Esophagus squamous epithelium (tissue), 5 donors: ENCODE measurements at regions not wholly inside any gene's neighbourhood (a gene's known extent, or its start where the extent isn't known, plus 50 kb on each side); places are given as distances from the start of the nearest gene placed in this dataset.

ENCODE experiments used
- DNase-seq: peaks from one replicate; lab custom pipeline; 2025; lab: John Stamatoyannopoulos, UW
- H3K27ac ChIP-seq, 4 donors: fragments of 200-600 bp; sonication (generic); one replicate each; pipeline ENCODE4 v1.5.1; 2016 to 2019; ENCODE audit warnings: mild to moderate bottlenecking in 1 of 4
- H3K27me3 ChIP-seq, 4 donors: fragments of 200-600 bp; sonication (generic); 1 replicate in 3 of 4; 2 replicates in 1 of 4; pipeline versions ENCODE4 v1.5.1 to v1.6.0; 2017 to 2021; ENCODE audit warnings: antibody characterized with exemption in 1 of 4
- H3K36me3 ChIP-seq, 3 donors: fragments of 200-600 bp; sonication (generic); one replicate each; pipeline ENCODE4 v1.5.1; 2016 to 2019
- H3K4me1 ChIP-seq, 3 donors: fragments of 200-600 bp; sonication (generic); one replicate each; pipeline ENCODE4 v1.5.1; 2017 to 2019
- H3K4me3 ChIP-seq, 4 donors: fragments of 200-600 bp; sonication (generic); 1 replicate in 3 of 4; 2 replicates in 1 of 4; pipeline ENCODE4 v1.5.1; 2016 to 2019; ENCODE audit warnings: mild to moderate bottlenecking in 2 of 4, moderate library complexity in 1 of 4
- H3K9me3 ChIP-seq, 3 donors: fragments of 200-600 bp; sonication (generic); one replicate each; pipeline ENCODE4 v1.5.1; 2016 to 2019
- CTCF ChIP-seq, 6 experiments: fragments of 450-650 bp in 4 of 6; fragments of 200-600 bp in 2 of 6; sonication (generic) in 2 of 6; IDR thresholded peaks; one replicate each; pipeline ENCODE4 v1.5.1; 2016 to 2019; ENCODE audit warnings: antibody characterized with exemption in 6 of 6, mild to moderate bottlenecking in 4 of 6, moderate library complexity in 4 of 6
- POLR2A ChIP-seq, 4 donors: fragments of 450-650 bp; IDR thresholded peaks; one replicate each; pipeline ENCODE4 v1.6.1; 2017; ENCODE audit warnings: antibody characterized with exemption in 4 of 4, mild to moderate bottlenecking in 4 of 4, moderate library complexity in 3 of 4
- WGBS, 2 donors: methylation state at CpG; one replicate each; pipeline ENCODE4 v1.1.5; 2018; 5-methylcytosine and 5-hydroxymethylcytosine counted together
- intact Hi-C: fragments of 100-400 bp; cut with DNase I; formaldehyde crosslinking; loops from one replicate; pipeline ENCODE4 v1.15.0; 2022
- donor health status: DM: yes; HTN: yes; CAD: no.

DNA sequence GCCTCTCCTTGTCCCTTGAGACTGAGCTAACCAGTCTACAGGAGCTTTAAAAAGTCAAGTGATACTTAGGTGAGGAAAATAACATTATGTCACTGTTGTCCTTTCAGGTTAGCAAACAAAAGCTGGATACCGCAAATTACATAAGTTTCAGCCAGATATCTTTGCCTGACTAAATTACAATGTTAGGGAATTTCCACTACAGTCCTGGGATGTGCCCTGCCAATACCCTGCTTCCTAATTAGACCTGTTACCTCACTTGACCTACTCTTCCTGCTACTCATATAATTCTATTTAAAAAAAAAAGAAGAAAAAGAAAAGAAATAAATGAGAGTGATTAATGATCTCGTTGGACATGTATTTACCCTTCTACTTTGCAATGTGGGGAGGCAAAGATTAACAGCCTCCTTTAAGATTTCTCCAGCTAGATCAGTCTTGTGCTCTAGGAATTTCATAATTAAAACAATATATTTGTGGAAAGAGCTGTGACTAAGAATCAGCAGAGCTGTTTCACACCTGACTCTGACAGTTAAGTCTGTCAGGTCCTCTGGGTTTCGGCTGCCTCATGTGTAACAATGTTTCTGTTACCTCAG, 318.9 kb downstream of the HDGFL1 start:
- TF ChIP-seq POLR2A (IDR thresholded peaks at IDR 0.05), result no peak
- no peak for TF ChIP-seq CTCF (IDR thresholded peaks at IDR 0.05)
- H3K4me1 ChIP-seq, result peaks cover 0 to 31% (median 0%) of the 10 kb centered on the region in 3 donors
- H3K9me3 ChIP-seq, result no peaks in the 10 kb centered on the region
- H3K27ac ChIP-seq, result no peak overlapping the region
- intact Hi-C loops, result no loop called here
- 16 to 21% methylated on average over 3 of the region's 3 CpGs for WGBS, 2 donors
- no peak overlapping the region for H3K4me3 ChIP-seq
- no peak for DNase-seq
- no peaks in the 10 kb centered on the region for H3K36me3 ChIP-seq
- no peaks in the 10 kb centered on the region for H3K27me3 ChIP-seq

DNA sequence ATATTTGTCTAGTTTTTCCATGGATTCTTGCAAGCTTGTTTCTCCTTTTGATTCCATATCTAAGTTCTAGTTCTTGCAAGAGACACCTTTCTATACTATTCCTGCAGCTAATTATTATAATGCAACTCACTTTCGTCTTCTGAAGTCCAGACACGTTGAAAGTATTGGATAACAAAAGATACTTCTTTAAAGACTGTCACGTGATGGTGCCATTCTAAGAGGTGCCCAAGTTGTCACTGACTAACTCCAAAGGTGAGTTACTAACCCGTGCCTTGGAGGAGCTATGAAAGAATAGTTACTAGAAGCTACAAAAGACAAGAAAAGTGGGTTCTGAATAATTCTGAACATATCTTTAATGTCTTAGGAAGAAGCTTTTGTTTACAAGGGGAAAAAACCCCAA, 322.6 kb downstream of the HDGFL1 start:
- intact Hi-C loops, result no loop called here
- Histone ChIP-seq H3K9me3 (no peaks in the 10 kb centered on the region), H3K4me1 (peaks cover 0 to 25% (median 0%) of the 10 kb centered on the region in 3 donors), H3K27ac (peak overlapping the region; percentile 51 to 61 (median 56)), H3K27me3 (no peaks in the 10 kb centered on the region), H3K36me3 (no peaks in the 10 kb centered on the region), H3K4me3 (no peak overlapping the region)
- TF ChIP-seq POLR2A (IDR thresholded peaks at IDR 0.05) (no peak), CTCF (IDR thresholded peaks at IDR 0.05) (no peak)
- no peak for DNase-seq
- WGBS, 2 donors, result 49 to 57% methylated on average over 4 of the region's 4 CpGs

DNA sequence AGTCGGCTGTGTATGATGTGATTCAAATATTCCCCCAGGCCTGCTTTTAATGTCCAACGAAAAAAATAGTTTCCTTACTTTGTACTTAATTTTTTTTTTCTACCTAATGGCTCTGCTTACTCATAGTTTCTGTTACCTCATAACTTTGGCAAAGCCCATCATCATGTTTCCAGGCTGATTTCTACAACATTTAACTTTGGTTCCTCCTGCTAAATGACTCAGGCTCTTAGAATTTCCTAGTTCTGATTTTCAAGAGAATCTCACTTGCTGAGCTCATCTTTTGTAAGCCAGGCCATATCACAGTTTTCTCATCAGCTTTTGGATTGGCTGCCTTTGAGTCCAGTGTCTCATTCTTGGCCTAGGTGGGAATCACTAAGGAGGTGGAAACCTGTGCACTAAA, 323.1 kb downstream of the HDGFL1 start:
- 12 to 19% methylated on average over 2 of the region's 2 CpGs for WGBS, 2 donors
- H3K4me1 ChIP-seq, result peaks cover 0 to 24% (median 0%) of the 10 kb centered on the region in 3 donors
- intact Hi-C loops, result no loop called here
- H3K27me3 ChIP-seq, result no peaks in the 10 kb centered on the region
- H3K4me3 ChIP-seq, result no peak overlapping the region
- DNase-seq, result no peak
- H3K36me3 ChIP-seq, result no peaks in the 10 kb centered on the region
- H3K27ac ChIP-seq, result peak overlapping the region; percentile 51 to 61 (median 56)
- no peaks in the 10 kb centered on the region for H3K9me3 ChIP-seq
- no peak for TF ChIP-seq POLR2A (IDR thresholded peaks at IDR 0.05)
- no peak for TF ChIP-seq CTCF (IDR thresholded peaks at IDR 0.05)

DNA sequence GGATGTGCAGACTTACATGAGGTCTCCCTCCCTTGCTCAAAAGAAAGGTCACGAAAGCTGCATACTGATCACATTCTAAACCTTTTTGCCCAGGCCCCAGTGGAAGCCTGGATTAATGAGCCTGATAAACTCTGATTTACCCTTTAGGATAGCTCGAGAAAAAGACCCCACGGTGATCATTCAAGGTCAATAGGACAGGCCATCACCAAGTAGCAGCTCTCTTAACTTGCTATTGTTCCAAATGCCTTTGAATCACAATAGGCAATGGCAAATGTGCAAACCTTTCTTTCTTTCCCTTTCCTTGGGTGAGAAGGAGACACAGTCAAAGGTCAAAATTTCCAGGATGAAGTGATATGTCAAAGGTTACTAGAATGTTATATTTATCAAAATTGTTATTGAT, 327.3 kb downstream of the HDGFL1 start:
- 59 to 69% methylated on average over 3 of the region's 3 CpGs for WGBS, 2 donors
- no peaks in the 10 kb centered on the region for H3K36me3 ChIP-seq
- H3K9me3 ChIP-seq, result no peaks in the 10 kb centered on the region
- no peaks in the 10 kb centered on the region for H3K27me3 ChIP-seq
- no peak overlapping the region for H3K4me3 ChIP-seq
- no peak overlapping the region for H3K27ac ChIP-seq
- H3K4me1 ChIP-seq, result peaks cover 0 to 10% (median 0%) of the 10 kb centered on the region in 3 donors
- no peak for DNase-seq
- no peak for TF ChIP-seq CTCF (IDR thresholded peaks at IDR 0.05)
- TF ChIP-seq POLR2A (IDR thresholded peaks at IDR 0.05), result no peak
- intact Hi-C loops, result no loop called here

DNA sequence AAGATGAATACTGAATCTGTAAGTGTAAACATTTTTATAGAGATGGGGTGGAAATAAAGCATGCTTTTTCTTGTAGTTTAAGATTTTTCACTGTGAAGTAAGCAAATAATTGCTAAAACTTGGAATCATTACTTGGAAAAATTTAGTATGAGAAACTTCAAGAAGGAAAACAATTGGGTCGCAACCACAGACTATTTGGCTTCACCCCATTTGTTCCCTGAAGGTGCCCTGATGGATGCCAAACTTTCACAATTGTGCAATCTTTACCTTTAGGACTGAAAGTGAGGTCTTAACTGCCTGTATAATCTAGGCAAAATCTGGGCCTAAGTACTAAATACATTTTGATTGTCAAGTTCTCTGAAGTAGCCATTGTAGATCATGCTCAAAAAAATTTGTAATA, 330.1 kb downstream of the HDGFL1 start:
- 46 to 58% methylated on average over 1 of the region's 1 CpG for WGBS, 2 donors
- no peak for TF ChIP-seq POLR2A (IDR thresholded peaks at IDR 0.05)
- TF ChIP-seq CTCF (IDR thresholded peaks at IDR 0.05), result no peak
- Histone ChIP-seq H3K9me3 (no peaks in the 10 kb centered on the region), H3K4me1 (no peaks in the 10 kb centered on the region), H3K27me3 (no peaks in the 10 kb centered on the region), H3K27ac (no peak overlapping the region), H3K36me3 (no peaks in the 10 kb centered on the region), H3K4me3 (no peak overlapping the region)
- intact Hi-C loops, result no loop called here
- DNase-seq, result no peak
